ENCODE measurements at regions not wholly inside any gene's neighbourhood (a gene's known extent, or its start where the extent isn't known, plus 50 kb on each side); places are given as distances from the start of the nearest gene placed in this dataset.

GRCh38 chr2:223414646-223415045, 187.5 kb downstream of the SCG2 start:
- no peak overlapping the region for H2AFZ ChIP-seq (ENCODE audit: low read length)
- no peak overlapping the region for H3K27ac ChIP-seq (ENCODE audit: low read depth, low read length)
- H3K4me1 ChIP-seq (ENCODE audit: insufficient read depth, low read length), result no peaks in the 10 kb centered on the region
- H3K4me3 ChIP-seq (ENCODE audit: insufficient read depth, low read length), result no peak overlapping the region
- no peaks in the 10 kb centered on the region for H3K27me3 ChIP-seq (ENCODE audit: insufficient read depth, low read length)
- no peak for TF ChIP-seq CTCF (IDR thresholded peaks at IDR 0.05; ENCODE audit: extremely low read depth, low read depth, low read length)
- no peaks in the 10 kb centered on the region for H4K20me1 ChIP-seq (ENCODE audit: insufficient read depth, low read length)
- DNase-seq (ENCODE audit: insufficient read length, low spot score, missing footprints), result peak; percentile 49
- no peaks in the 10 kb centered on the region for H3K79me2 ChIP-seq (ENCODE audit: insufficient read depth, low read length)
- H3K4me2 ChIP-seq (ENCODE audit: insufficient read depth, low read length), result no peak overlapping the region
- H3K9me3 ChIP-seq (ENCODE audit: low read depth, low read length), result no peaks in the 10 kb centered on the region
- H3K36me3 ChIP-seq (ENCODE audit: insufficient read depth, low read length), result no peaks in the 10 kb centered on the region

- no peaks in the 10 kb centered on the region for H3K27me3 ChIP-seq (ENCODE audit: insufficient read depth, low read length)
- no peaks in the 10 kb centered on the region for H3K9me3 ChIP-seq (ENCODE audit: low read depth, low read length)
- H3K79me2 ChIP-seq (ENCODE audit: insufficient read depth, low read length), result no peaks in the 10 kb centered on the region
- no peak overlapping the region for H3K27ac ChIP-seq (ENCODE audit: low read depth, low read length)
- no peak for DNase-seq (ENCODE audit: insufficient read length, low spot score, missing footprints)
- no peaks in the 10 kb centered on the region for H4K20me1 ChIP-seq (ENCODE audit: insufficient read depth, low read length)
- no peak overlapping the region for H2AFZ ChIP-seq (ENCODE audit: low read length)
- no peak overlapping the region for H3K4me2 ChIP-seq (ENCODE audit: insufficient read depth, low read length)
- no peak overlapping the region for H3K4me3 ChIP-seq (ENCODE audit: insufficient read depth, low read length)
- no peak for TF ChIP-seq CTCF (IDR thresholded peaks at IDR 0.05; ENCODE audit: extremely low read depth, low read depth, low read length)
- no peaks in the 10 kb centered on the region for H3K36me3 ChIP-seq (ENCODE audit: insufficient read depth, low read length)
- no peaks in the 10 kb centered on the region for H3K4me1 ChIP-seq (ENCODE audit: insufficient read depth, low read length)
Observed at GRCh38 chr2:223415071-223415470, 187.1 kb downstream of the SCG2 start.

GRCh38 chr2:223416815-223417610, 185.1 kb downstream of the SCG2 start:
- H3K4me3 ChIP-seq (ENCODE audit: insufficient read depth, low read length), result no peak overlapping the region
- H3K36me3 ChIP-seq (ENCODE audit: insufficient read depth, low read length), result no peaks in the 10 kb centered on the region
- no peaks in the 10 kb centered on the region for H3K9me3 ChIP-seq (ENCODE audit: low read depth, low read length)
- no peak overlapping the region for H3K4me2 ChIP-seq (ENCODE audit: insufficient read depth, low read length)
- no peak overlapping the region for H2AFZ ChIP-seq (ENCODE audit: low read length)
- no peak overlapping the region for H3K27ac ChIP-seq (ENCODE audit: low read depth, low read length)
- no peak for DNase-seq (ENCODE audit: insufficient read length, low spot score, missing footprints)
- no peaks in the 10 kb centered on the region for H4K20me1 ChIP-seq (ENCODE audit: insufficient read depth, low read length)
- no peaks in the 10 kb centered on the region for H3K79me2 ChIP-seq (ENCODE audit: insufficient read depth, low read length)
- no peaks in the 10 kb centered on the region for H3K4me1 ChIP-seq (ENCODE audit: insufficient read depth, low read length)
- H3K27me3 ChIP-seq (ENCODE audit: insufficient read depth, low read length), result no peaks in the 10 kb centered on the region
- TF ChIP-seq CTCF (IDR thresholded peaks at IDR 0.05; ENCODE audit: extremely low read depth, low read depth, low read length), result no peak

- no peak for DNase-seq (ENCODE audit: insufficient read length, low spot score, missing footprints)
- Histone ChIP-seq H3K4me3 (ENCODE audit: insufficient read depth, low read length) (no peak overlapping the region), H3K9me3 (ENCODE audit: low read depth, low read length) (no peaks in the 10 kb centered on the region), H3K4me2 (ENCODE audit: insufficient read depth, low read length) (no peak overlapping the region), H3K27ac (ENCODE audit: low read depth, low read length) (no peak overlapping the region), H3K27me3 (ENCODE audit: insufficient read depth, low read length) (no peaks in the 10 kb centered on the region), H3K79me2 (ENCODE audit: insufficient read depth, low read length) (no peaks in the 10 kb centered on the region), H3K4me1 (ENCODE audit: insufficient read depth, low read length) (no peaks in the 10 kb centered on the region), H4K20me1 (ENCODE audit: insufficient read depth, low read length) (no peaks in the 10 kb centered on the region), H3K36me3 (ENCODE audit: insufficient read depth, low read length) (no peaks in the 10 kb centered on the region), H2AFZ (ENCODE audit: low read length) (no peak overlapping the region)
- no peak for TF ChIP-seq CTCF (IDR thresholded peaks at IDR 0.05; ENCODE audit: extremely low read depth, low read depth, low read length)
Observed at GRCh38 chr2:223418131-223418530, 184.0 kb downstream of the SCG2 start.
